Right lobe of liver (tissue), 4 donors: ENCODE measurements at regions not wholly inside any gene's neighbourhood (a gene's known extent, or its start where the extent isn't known, plus 50 kb on each side); places are given as distances from the start of the nearest gene placed in this dataset.

Source experiments
- POLR2A ChIP-seq: fragments of 450-650 bp; IDR thresholded peaks from one replicate; pipeline ENCODE4 v1.6.1; 2017; ENCODE audit warnings: antibody characterized with exemption, mild to moderate bottlenecking
- TF ChIP-seq, protein P1 (sequence below), 4 donors: fragments of 200-600 bp in 3 of 4; fragments of 450-650 bp in 1 of 4; IDR thresholded peaks; one replicate each; pipeline versions ENCODE4 v1.5.1 to v1.8.0; 2016 to 2022; ENCODE audit warnings: antibody characterized with exemption in 4 of 4, mild to moderate bottlenecking in 2 of 4
- donor health status: DM: no; HTN: no; CAD: no.
- donor health status: DM: no; HTN: no; CAD: no.
- donor health status: DM: no; HTN: yes; CAD: no.

DNA sequence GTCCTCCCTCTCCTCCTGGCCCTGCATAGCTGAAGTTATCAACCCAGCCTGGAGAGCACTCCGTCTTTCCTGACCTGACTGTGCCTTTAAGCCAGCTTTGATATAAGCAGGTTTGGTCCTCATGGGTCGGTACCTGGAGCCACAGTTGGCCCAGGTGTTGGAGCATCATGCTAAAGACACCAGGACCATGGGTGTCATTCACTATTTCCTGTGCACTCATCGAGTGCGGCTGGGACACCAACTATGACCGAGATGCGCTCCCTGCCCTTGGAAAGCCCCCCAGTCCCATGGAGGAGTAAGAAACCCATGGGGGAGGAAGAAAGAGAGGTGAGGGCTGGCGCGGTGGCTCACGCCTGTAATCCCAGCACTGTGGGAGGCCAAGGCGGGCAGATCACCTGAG, 78.9 kb upstream of the CCND2 start:
- TF ChIP-seq, protein P1, sequence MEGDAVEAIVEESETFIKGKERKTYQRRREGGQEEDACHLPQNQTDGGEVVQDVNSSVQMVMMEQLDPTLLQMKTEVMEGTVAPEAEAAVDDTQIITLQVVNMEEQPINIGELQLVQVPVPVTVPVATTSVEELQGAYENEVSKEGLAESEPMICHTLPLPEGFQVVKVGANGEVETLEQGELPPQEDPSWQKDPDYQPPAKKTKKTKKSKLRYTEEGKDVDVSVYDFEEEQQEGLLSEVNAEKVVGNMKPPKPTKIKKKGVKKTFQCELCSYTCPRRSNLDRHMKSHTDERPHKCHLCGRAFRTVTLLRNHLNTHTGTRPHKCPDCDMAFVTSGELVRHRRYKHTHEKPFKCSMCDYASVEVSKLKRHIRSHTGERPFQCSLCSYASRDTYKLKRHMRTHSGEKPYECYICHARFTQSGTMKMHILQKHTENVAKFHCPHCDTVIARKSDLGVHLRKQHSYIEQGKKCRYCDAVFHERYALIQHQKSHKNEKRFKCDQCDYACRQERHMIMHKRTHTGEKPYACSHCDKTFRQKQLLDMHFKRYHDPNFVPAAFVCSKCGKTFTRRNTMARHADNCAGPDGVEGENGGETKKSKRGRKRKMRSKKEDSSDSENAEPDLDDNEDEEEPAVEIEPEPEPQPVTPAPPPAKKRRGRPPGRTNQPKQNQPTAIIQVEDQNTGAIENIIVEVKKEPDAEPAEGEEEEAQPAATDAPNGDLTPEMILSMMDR (IDR thresholded peaks at IDR 0.05): no peak
- no peak for TF ChIP-seq POLR2A
